GM12865 (cell line): ENCODE measurements at regions not wholly inside any gene's neighbourhood (a gene's known extent, or its start where the extent isn't known, plus 50 kb on each side); places are given as distances from the start of the nearest gene placed in this dataset.

Experiments used
- DNase-seq: peaks from one replicate; pipeline ENCODE4 v3.0.0; 2010; ENCODE audit warnings: low read depth
- H3K4me3 ChIP-seq: 2 replicates; pipeline ENCODE4 v1.5.1; 2011; ENCODE audit warnings: mild to moderate bottlenecking, low read depth, low read length, control low read depth
- CTCF ChIP-seq: IDR thresholded peaks from 2 replicates; pipeline ENCODE4 v1.5.1; 2011; ENCODE audit warnings: low read length, control low read depth, low read depth, inconsistent platforms; ENCODE audit not compliant: insufficient read depth; ENCODE audit errors: missing control alignments

- peak overlapping the region; percentile 37 for H3K4me3 ChIP-seq
- no peak for TF ChIP-seq CTCF
- DNase-seq = no peak
Observed at GRCh38 chr10:4051011-4051640, 266.1 kb upstream of the KLF6 start.

- no peak overlapping the region for H3K4me3 ChIP-seq
- TF ChIP-seq CTCF = no peak
- no peak for DNase-seq
Observed at GRCh38 chr10:4050061-4050460, 265.1 kb upstream of the KLF6 start.

- no peak for TF ChIP-seq CTCF
- no peak overlapping the region for H3K4me3 ChIP-seq
- DNase-seq = no peak
Observed at GRCh38 chr10:4049348-4049747, 264.3 kb upstream of the KLF6 start.

GRCh38 chr10:4048236-4048864 lies 263.3 kb upstream of the KLF6 start:
- no peak overlapping the region for H3K4me3 ChIP-seq
- no peak for TF ChIP-seq CTCF
- no peak for DNase-seq

GRCh38 chr10:4046712-4047354 lies 261.8 kb upstream of the KLF6 start:
- DNase-seq = no peak
- no peak overlapping the region for H3K4me3 ChIP-seq
- no peak for TF ChIP-seq CTCF

GRCh38 chr10:4046030-4046429 lies 261.0 kb upstream of the KLF6 start:
- peak; percentile 43 for DNase-seq
- H3K4me3 ChIP-seq = no peak overlapping the region
- TF ChIP-seq CTCF = no peak
